ENCODE measurements at regions not wholly inside any gene's neighbourhood (a gene's known extent, or its start where the extent isn't known, plus 50 kb on each side); places are given as distances from the start of the nearest gene placed in this dataset.
A peak's percentile ranks its signal among the peaks of the same experiment; 100 is the strongest.
"Not testable (repeated sequence)": the region's sequence is repeated elsewhere in the genome, so short reads cannot be mapped to it uniquely, and the experiment has no call there.

- DNase-seq, result no peak
Observed at GRCh38 chr2:7728388-7728787, 811.2 kb downstream of the RNF144A start.

- DNase-seq, result peak; percentile 27
Observed at GRCh38 chr2:7730449-7730848, 813.2 kb downstream of the RNF144A start.

- no peak for DNase-seq
Observed at GRCh38 chr2:7730990-7731389, 813.8 kb downstream of the RNF144A start.

GRCh38 chr2:7732497-7732896, 815.3 kb downstream of the RNF144A start:
- DNase-seq, result no peak

GRCh38 chr2:7736646-7737305, 819.6 kb downstream of the RNF144A start:
- no peak for DNase-seq

GRCh38 chr2:7738596-7738995, 821.4 kb downstream of the RNF144A start:
- no peak for DNase-seq

- DNase-seq, result no peak
Observed at GRCh38 chr2:7740114-7740513, 822.9 kb downstream of the RNF144A start.

- DNase-seq, result no peak
Observed at GRCh38 chr2:7742301-7742700, 825.1 kb downstream of the RNF144A start.

- DNase-seq, result peak; percentile 31
Observed at GRCh38 chr2:7744827-7745226, 827.6 kb downstream of the RNF144A start.

GRCh38 chr2:7745369-7745768, 828.2 kb downstream of the RNF144A start:
- DNase-seq, result no peak

- DNase-seq, result peak; percentile 24
Observed at GRCh38 chr2:7748717-7749415, 831.7 kb downstream of the RNF144A start.

- no peak for DNase-seq
Observed at GRCh38 chr2:7749895-7750559, 832.8 kb downstream of the RNF144A start.

- DNase-seq, result no peak
Observed at GRCh38 chr2:7752291-7752690, 835.1 kb downstream of the RNF144A start.

- DNase-seq, result no peak
Observed at GRCh38 chr2:7753777-7754176, 836.6 kb downstream of the RNF144A start.

- DNase-seq, result no peak
Observed at GRCh38 chr2:7755879-7756278, 838.7 kb downstream of the RNF144A start.

- DNase-seq, result no peak
Observed at GRCh38 chr2:7758073-7758759, 841.0 kb downstream of the RNF144A start.

GRCh38 chr2:7759898-7760297, 842.7 kb downstream of the RNF144A start:
- DNase-seq, result no peak

GRCh38 chr2:7763418-7763817, 846.2 kb downstream of the RNF144A start:
- DNase-seq, result not testable (repeated sequence)

GRCh38 chr2:7765236-7765635, 848.0 kb downstream of the RNF144A start:
- no peak for DNase-seq

- DNase-seq, result peak; percentile 26
Observed at GRCh38 chr2:7766088-7766722, 849.0 kb downstream of the RNF144A start.

GRCh38 chr2:7766978-7767565, 849.9 kb downstream of the RNF144A start:
- DNase-seq, result no peak

GRCh38 chr2:7767902-7768301, 850.7 kb downstream of the RNF144A start:
- DNase-seq, result no peak

- no peak for DNase-seq
Observed at GRCh38 chr2:7771781-7772180, 854.6 kb downstream of the RNF144A start.
